ENCODE measurements at regions not wholly inside any gene's neighbourhood (a gene's known extent, or its start where the extent isn't known, plus 50 kb on each side); places are given as distances from the start of the nearest gene placed in this dataset.

- no peak overlapping the region for H2BK120ac ChIP-seq (replicated peaks; ENCODE audit: low read depth, low read length)
- H3K4me2 ChIP-seq (ENCODE audit: insufficient read depth in 1 of 2, low read depth in 2 of 2, low read length in 2 of 2) = no peak overlapping the region
- no peak overlapping the region for H2BK5ac ChIP-seq (ENCODE audit: low read depth, low read length)
- no peak overlapping the region for H3K18ac ChIP-seq (ENCODE audit: extremely low read depth, low read length)
- no peak for TF ChIP-seq KDM4A (IDR thresholded peaks at IDR 0.05; ENCODE audit: low read depth, low read length, severe bottlenecking)
- H3K9ac ChIP-seq (replicated peaks in 1 of 4; ENCODE audit: extremely low read depth in 1 of 4, low read depth in 3 of 4, low read length in 3 of 4) = no peak overlapping the region
- no peak overlapping the region for H4K8ac ChIP-seq (ENCODE audit: extremely low read depth, insufficient read depth, low read length)
- FAIRE-seq (no peak), DNase-seq (ENCODE audit: low read depth in 1 of 2, low spot score in 2 of 2) (no peak)
- H2BK15ac ChIP-seq (ENCODE audit: low read length) = no peak overlapping the region
- H3K56ac ChIP-seq (replicated peaks; ENCODE audit: insufficient read length, low read depth, low read length) = no peak overlapping the region
- H3K23ac ChIP-seq (ENCODE audit: insufficient read length) = no peak overlapping the region
- peaks cover 0 to 7% (median 3%) of the 10 kb centered on the region in 4 experiments; a peak in 4 of 7 replicates for H3K4me1 ChIP-seq (replicated peaks in 1 of 4; ENCODE audit: control insufficient read depth in 3 of 4, insufficient read depth in 4 of 4, low read length in 3 of 4)
- H4K91ac ChIP-seq (replicated peaks; ENCODE audit: insufficient read length, low read length) = no peak overlapping the region
- no peak overlapping the region for H2AFZ ChIP-seq (ENCODE audit: low read length)
- H2AK5ac ChIP-seq (ENCODE audit: low read depth, low read length) = no peak overlapping the region
- no peak overlapping the region for H4K5ac ChIP-seq (ENCODE audit: insufficient read length, low read depth, low read length)
- no peak overlapping the region for H3K14ac ChIP-seq (ENCODE audit: insufficient read length)
- no peak overlapping the region for H3K4ac ChIP-seq (replicated peaks; ENCODE audit: insufficient read length, low read depth, low read length)
- H3K27me3 ChIP-seq (replicated peaks in 1 of 4; ENCODE audit: control insufficient read depth in 3 of 4, extremely low read depth in 1 of 4, insufficient read depth in 3 of 4, low read length in 3 of 4) = no peaks in the 10 kb centered on the region
- no peak overlapping the region for H2BK20ac ChIP-seq (ENCODE audit: low read length)
- H4K20me1 ChIP-seq (replicated peaks in 1 of 2; ENCODE audit: control insufficient read depth in 1 of 2, insufficient read depth in 2 of 2, low read length in 2 of 2) = no peaks in the 10 kb centered on the region
- no peaks in the 10 kb centered on the region for H3K9me3 ChIP-seq (ENCODE audit: insufficient read depth in 2 of 2, low read depth in 1 of 2, low read length in 1 of 2)
- no peak overlapping the region for H3K27ac ChIP-seq (ENCODE audit: low read depth, low read length)
- no peaks in the 10 kb centered on the region for H3K23me2 ChIP-seq (ENCODE audit: low read depth, low read length)
- H2BK12ac ChIP-seq (ENCODE audit: low read depth, low read length) = no peak overlapping the region
- ChIA-PET POLR2A (ENCODE audit: partially characterized antibody) (interaction anchor here (0.6 kb wide), 1 partner anchor 323 kb away, joined by 3 read pairs; no protein-coding TSS in a partner anchor), CTCF (ENCODE audit: partially characterized antibody) (interaction anchor here (0.5 to 1.1 kb wide), 2 partner anchors 75 to 413 kb away, joined by 3 read pairs; no protein-coding TSS in a partner anchor)
- H3K79me1 ChIP-seq (ENCODE audit: low read depth, low read length) = no peaks in the 10 kb centered on the region
- H3K79me2 ChIP-seq (ENCODE audit: control insufficient read depth in 1 of 2, insufficient read depth in 2 of 2, low read length in 2 of 2) = no peaks in the 10 kb centered on the region
- H3K4me3 ChIP-seq (ENCODE audit: extremely low read depth in 1 of 4, insufficient read depth in 2 of 4, low read depth in 3 of 4, low read length in 4 of 4) = no peak overlapping the region
- H3K36me3 ChIP-seq (ENCODE audit: control insufficient read depth in 2 of 4, insufficient read depth in 4 of 4, low read length in 3 of 4) = no peaks in the 10 kb centered on the region
These were observed 252.9 kb upstream of the SOX2 start for GRCh38 chr3:181458857-181459256.
